HEK293T (cell line): ENCODE measurements at regions not wholly inside any gene's neighbourhood (a gene's known extent, or its start where the extent isn't known, plus 50 kb on each side); places are given as distances from the start of the nearest gene placed in this dataset.

Source experiments
- BHLHE40 ChIP-seq: fragments of 450-650 bp; IDR thresholded peaks from 2 replicates; pipeline ENCODE4 v1.6.1; 2016; ENCODE audit warnings: mild to moderate bottlenecking, moderate library complexity, borderline replicate concordance
- ELF4 ChIP-seq: fragments of 450-650 bp; IDR thresholded peaks from 2 replicates; pipeline ENCODE4 v1.6.1; 2017; ENCODE audit warnings: antibody characterized with exemption
- FOXA1 ChIP-seq: fragments of 450-650 bp; IDR thresholded peaks from 2 replicates; pipeline ENCODE4 v1.6.1; 2016; ENCODE audit warnings: mild to moderate bottlenecking
- FOXM1 ChIP-seq: fragments of 450-650 bp; IDR thresholded peaks from 2 replicates; pipeline ENCODE4 v1.6.1; 2017; ENCODE audit warnings: mild to moderate bottlenecking, borderline replicate concordance
- L3MBTL2 ChIP-seq: fragments of 450-650 bp; conservative IDR thresholded peaks from 2 replicates; pipeline ENCODE4 v1.6.1; 2016; ENCODE audit warnings: mild to moderate bottlenecking
- PKNOX1 ChIP-seq: fragments of 450-650 bp; IDR thresholded peaks from 2 replicates; pipeline ENCODE4 v1.6.1; 2016
- SP1 ChIP-seq: fragments of 450-650 bp; IDR thresholded peaks from 2 replicates; pipeline ENCODE4 v1.6.1; 2017
- TARDBP ChIP-seq: fragments of 450-650 bp; IDR thresholded peaks from 2 replicates; pipeline ENCODE4 v1.6.1; 2016

GRCh38 chr12:5204831-5205230 lies 161.2 kb downstream of the KCNA5 start:
- TF ChIP-seq PKNOX1 (no peak), L3MBTL2 (no peak), FOXM1 (no peak), FOXA1 (no peak), SP1 (no peak), ELF4 (no peak), TARDBP (no peak), BHLHE40 (no peak)
